Heart right ventricle (tissue), 16 donors: ENCODE measurements at regions not wholly inside any gene's neighbourhood (a gene's known extent, or its start where the extent isn't known, plus 50 kb on each side); places are given as distances from the start of the nearest gene placed in this dataset.

Source experiments
- ATAC-seq, 8 donors: fragments of 200-7000 bp; cut with Tn5 transposase; one replicate each; pipeline ENCODE4 v1.9.1; 2020; ENCODE audit warnings: mild to moderate bottlenecking in 8 of 8, moderate library complexity in 8 of 8, moderate number of reproducible peaks in 1 of 8
- DNase-seq, 2 donors: peaks; one replicate each; pipeline ENCODE4 v3.0.0-alpha.2; 2020
- H3K27ac ChIP-seq, 10 donors: fragments of 200-600 bp; sonication (generic) in 2 of 10; one replicate each; pipeline versions ENCODE4 v1.5.0 to v1.8.0; 2020 to 2022; ENCODE audit warnings: mild to moderate bottlenecking in 3 of 10
- H3K27me3 ChIP-seq, 7 donors: fragments of 200-600 bp; one replicate each; pipeline ENCODE4 v1.8.0; 2021 to 2022; ENCODE audit warnings: mild to moderate bottlenecking in 2 of 7
- H3K36me3 ChIP-seq, 9 donors: fragments of 200-600 bp; sonication (generic) in 1 of 9; one replicate each; pipeline versions ENCODE4 v1.5.0 to v1.8.0; 2020 to 2022; ENCODE audit warnings: mild to moderate bottlenecking in 2 of 9
- H3K4me1 ChIP-seq, 9 donors: fragments of 200-600 bp; sonication (generic) in 1 of 9; one replicate each; pipeline versions ENCODE4 v1.5.0 to v1.8.0; 2020 to 2022; ENCODE audit warnings: mild to moderate bottlenecking in 4 of 9
- H3K4me3 ChIP-seq, 10 donors: fragments of 200-600 bp; sonication (generic) in 2 of 10; one replicate each; pipeline versions ENCODE4 v1.5.0 to v1.8.0; 2020 to 2022; ENCODE audit warnings: mild to moderate bottlenecking in 7 of 10, moderate library complexity in 2 of 10
- H3K9me3 ChIP-seq, 11 donors: fragments of 200-600 bp in 10 of 11; sonication (generic) in 2 of 11; one replicate each; pipeline versions ENCODE4 v1.5.0 to v1.8.0; 2013 to 2022; ENCODE audit warnings: mild to moderate bottlenecking in 2 of 11, control low read depth in 1 of 11, moderate library complexity in 1 of 11
- WGBS, 2 donors: extraction: QIAGEN DNeasy Blood & Tissue Kit; methylation state at CpG; one replicate each; pipeline ENCODE4 v1.1.7; 2013; ENCODE audit warnings: inconsistent platforms in 1 of 2; 5-methylcytosine and 5-hydroxymethylcytosine counted together
- intact Hi-C, 10 donors: fragments of 100-400 bp; cut with DNase I; formaldehyde crosslinking; loops; one replicate each; pipeline versions ENCODE4 v1.11.1 to v1.14.2; 2022
- TF ChIP-seq, protein P1 (sequence below), 9 donors: fragments of 200-600 bp; sonication (generic) in 2 of 9; IDR thresholded peaks; one replicate each; pipeline versions ENCODE4 v1.5.0 to v1.8.0; 2021 to 2022; ENCODE audit warnings: antibody characterized with exemption in 9 of 9, mild to moderate bottlenecking in 5 of 9, moderate library complexity in 1 of 9
- donor health status: Arrhythmogenic right ventricular cardiomyopathy.
- donor health status: ischemic (EF 13 %, LVEDD 7.1; RV severe dilation, severe dysfunction).
- donor health status: healthy with polysubstance abuse.
- donor health status: DM: no; HTN: yes; CAD: no.
- donor health status: DM: no; HTN: no; CAD: no.
- donor health status: ischemic (EF 25% LVEDD 6.9; RV normal size, moderate dysfunction).
- donor health status: ischemic (EF 25% LVEDD 5.7; RV mildly dilated, moderate dysfunction).
- donor health status: healthy.
- donor health status: DM: yes; HTN: yes; CAD: no.
- donor health status: Ischemic cardiomyopathy.
- donor health status: ischemic (EF 35%, LVEDD 5.7; RV mildly dilated, moderate dysfunction).
- donor health status: nonischemic (EF 11% LVEDD 7.7; RV severe dilation, severe dysfunction).
- donor health status: DM: yes; HTN: yes; CAD: no.
- donor health status: PGD.
- donor health status: ischemic (EF 29% LVEDD 5.4; RV normal size, mild dysfunction).
- donor health status: nonischemic (EF 23%, LVEDD 6.1; RV moderate dilation, normal function).

DNA sequence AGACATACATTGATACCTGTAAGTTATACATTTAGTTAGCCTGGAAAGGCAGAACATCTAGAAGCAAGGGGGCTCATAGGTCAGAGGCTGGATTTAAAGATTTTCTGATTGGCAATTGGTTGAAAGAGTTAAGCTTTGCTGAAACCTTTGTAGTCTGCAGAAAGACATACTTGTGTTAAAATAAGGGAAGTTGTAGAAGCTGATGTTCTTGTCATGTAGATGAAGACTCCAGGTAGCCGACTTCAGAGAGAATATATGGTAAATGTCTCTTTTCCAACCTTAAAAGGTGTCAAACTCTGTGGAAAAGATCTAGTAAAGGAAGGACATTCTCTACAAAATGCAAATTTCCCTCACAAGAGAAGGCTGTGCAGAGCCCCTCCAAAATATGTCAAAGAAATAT is 62.9 kb upstream of the ADAMTS16 start:
- Histone ChIP-seq H3K36me3 (no peaks in the 10 kb centered on the region), H3K9me3 (no peaks in the 10 kb centered on the region), H3K4me1 (no peaks in the 10 kb centered on the region), H3K4me3 (no peak overlapping the region), H3K27ac (no peak overlapping the region), H3K27me3 (peaks cover 0 to 29% (median 2%) of the 10 kb centered on the region in 7 donors)
- DNase-seq (no peak), ATAC-seq (no peak)
- TF ChIP-seq, protein P1, sequence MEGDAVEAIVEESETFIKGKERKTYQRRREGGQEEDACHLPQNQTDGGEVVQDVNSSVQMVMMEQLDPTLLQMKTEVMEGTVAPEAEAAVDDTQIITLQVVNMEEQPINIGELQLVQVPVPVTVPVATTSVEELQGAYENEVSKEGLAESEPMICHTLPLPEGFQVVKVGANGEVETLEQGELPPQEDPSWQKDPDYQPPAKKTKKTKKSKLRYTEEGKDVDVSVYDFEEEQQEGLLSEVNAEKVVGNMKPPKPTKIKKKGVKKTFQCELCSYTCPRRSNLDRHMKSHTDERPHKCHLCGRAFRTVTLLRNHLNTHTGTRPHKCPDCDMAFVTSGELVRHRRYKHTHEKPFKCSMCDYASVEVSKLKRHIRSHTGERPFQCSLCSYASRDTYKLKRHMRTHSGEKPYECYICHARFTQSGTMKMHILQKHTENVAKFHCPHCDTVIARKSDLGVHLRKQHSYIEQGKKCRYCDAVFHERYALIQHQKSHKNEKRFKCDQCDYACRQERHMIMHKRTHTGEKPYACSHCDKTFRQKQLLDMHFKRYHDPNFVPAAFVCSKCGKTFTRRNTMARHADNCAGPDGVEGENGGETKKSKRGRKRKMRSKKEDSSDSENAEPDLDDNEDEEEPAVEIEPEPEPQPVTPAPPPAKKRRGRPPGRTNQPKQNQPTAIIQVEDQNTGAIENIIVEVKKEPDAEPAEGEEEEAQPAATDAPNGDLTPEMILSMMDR (IDR thresholded peaks at IDR 0.05), result no peak
- 59 to 60% methylated on average over 1 of the region's 1 CpG for WGBS, 2 donors
- intact Hi-C loops, result no loop called here

DNA sequence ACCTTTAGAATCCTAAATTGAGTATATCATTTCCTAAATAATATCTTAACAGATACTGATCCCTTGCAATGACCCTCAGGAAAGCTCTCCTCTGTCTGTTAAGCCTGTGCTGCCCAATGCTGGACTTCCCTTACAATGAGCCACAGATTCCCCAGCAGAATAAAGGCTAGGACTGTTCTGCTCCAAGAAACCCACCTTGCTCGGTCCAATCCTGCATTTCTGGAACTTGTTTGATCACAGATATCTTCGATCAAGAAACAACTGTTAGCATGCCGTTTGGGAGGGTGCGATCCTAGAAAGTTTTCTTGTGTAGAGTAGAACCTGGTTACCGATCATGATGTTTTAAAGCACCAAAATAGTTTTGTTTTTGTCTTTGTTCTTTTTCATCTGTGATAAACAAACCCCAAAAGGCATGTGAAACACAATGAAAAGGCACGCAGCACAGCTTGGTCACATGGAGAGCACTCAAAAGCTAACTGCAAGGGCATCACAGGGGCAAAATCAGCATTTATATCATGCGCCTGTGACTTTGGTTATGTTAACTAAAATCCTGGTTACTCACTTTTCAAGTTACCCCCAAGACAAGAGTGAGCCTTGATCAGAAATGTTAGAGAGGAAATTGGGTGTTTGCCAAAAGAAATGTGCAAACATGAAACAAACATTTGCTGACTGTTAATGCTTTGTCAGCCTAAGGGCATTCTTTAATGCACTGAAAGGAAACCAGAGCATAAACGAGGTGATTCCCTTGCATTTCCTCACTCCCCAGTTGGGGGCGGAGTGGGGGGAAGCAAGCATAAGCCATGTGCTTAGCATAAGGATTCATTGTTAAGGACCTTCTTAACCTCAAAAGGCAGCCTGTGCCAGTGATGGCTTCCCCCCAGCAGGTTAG is 61.9 kb upstream of the ADAMTS16 start:
- Histone ChIP-seq H3K27me3 (peaks cover 0 to 29% (median 0%) of the 10 kb centered on the region in 7 donors), H3K27ac (no peak overlapping the region), H3K9me3 (no peaks in the 10 kb centered on the region), H3K4me1 (no peaks in the 10 kb centered on the region), H3K36me3 (no peaks in the 10 kb centered on the region), H3K4me3 (no peak overlapping the region)
- TF ChIP-seq, protein P1 (IDR thresholded peaks at IDR 0.05), result no peak
- intact Hi-C loops, result no loop called here
- ATAC-seq (no peak), DNase-seq (no peak)
- 52 to 56% methylated on average over 9 of the region's 9 CpGs for WGBS, 2 donors

DNA sequence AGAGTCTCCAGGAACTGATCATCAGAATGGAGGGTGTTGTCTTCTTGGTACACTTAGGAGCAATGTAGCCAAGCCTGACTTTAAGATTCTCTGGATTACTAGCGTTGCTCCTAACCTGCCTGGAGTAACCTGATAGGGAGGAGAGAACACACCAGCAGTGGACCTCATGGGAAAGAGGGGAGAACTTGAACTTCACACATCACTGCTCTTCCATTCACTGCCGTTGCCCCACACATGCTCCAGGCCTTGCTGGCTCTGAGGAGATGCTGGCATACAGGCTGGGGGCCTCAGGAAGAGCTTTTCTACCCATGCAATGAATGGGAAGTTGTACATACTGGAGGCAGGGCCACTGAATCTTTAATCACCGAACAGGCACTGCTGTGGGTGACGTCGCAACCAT is 60.3 kb upstream of the ADAMTS16 start:
- H3K9me3 ChIP-seq, result no peaks in the 10 kb centered on the region
- no peak overlapping the region for H3K4me3 ChIP-seq
- DNase-seq (no peak), ATAC-seq (no peak)
- 68 to 72% methylated on average over 5 of the region's 5 CpGs for WGBS, 2 donors
- intact Hi-C loops, result loop anchor here in 1 of 10 donors (1.0 kb wide), 1 partner anchor 22 kb away; no protein-coding TSS in a partner anchor
- TF ChIP-seq, protein P1 (IDR thresholded peaks at IDR 0.05), result no peak
- H3K27ac ChIP-seq, result no peak overlapping the region
- no peaks in the 10 kb centered on the region for H3K4me1 ChIP-seq
- no peaks in the 10 kb centered on the region for H3K36me3 ChIP-seq
- peaks cover 0 to 29% (median 0%) of the 10 kb centered on the region in 7 donors for H3K27me3 ChIP-seq

DNA sequence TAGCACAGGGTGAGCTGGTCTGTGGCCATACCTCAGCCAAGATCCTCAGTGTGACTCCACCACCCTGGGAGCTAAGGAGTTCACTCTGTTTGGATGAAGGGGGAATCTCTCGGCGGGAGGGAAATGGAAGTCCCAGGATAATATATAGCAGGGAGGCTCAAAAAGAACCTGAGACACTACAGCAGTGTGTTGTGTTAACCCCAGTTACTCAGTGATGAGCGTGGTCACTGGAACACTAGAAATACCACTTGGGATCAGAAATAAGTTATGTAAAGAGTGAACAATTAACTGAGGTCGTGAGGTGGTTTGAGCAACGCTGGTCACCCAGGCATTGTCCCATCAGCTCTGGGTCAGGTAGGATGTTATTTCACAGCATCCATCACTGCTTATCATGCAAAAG is 59.3 kb upstream of the ADAMTS16 start:
- WGBS, 2 donors, result 72 to 76% methylated on average over 5 of the region's 5 CpGs
- Histone ChIP-seq H3K27me3 (peaks cover 0 to 29% (median 0%) of the 10 kb centered on the region in 7 donors), H3K9me3 (no peaks in the 10 kb centered on the region), H3K36me3 (no peaks in the 10 kb centered on the region), H3K4me3 (no peak overlapping the region), H3K27ac (no peak overlapping the region), H3K4me1 (no peaks in the 10 kb centered on the region)
- TF ChIP-seq, protein P1 (IDR thresholded peaks at IDR 0.05), result no peak
- ATAC-seq (no peak), DNase-seq (no peak)
- intact Hi-C loops, result no loop called here
